ENCODE measurements at regions not wholly inside any gene's neighbourhood (a gene's known extent, or its start where the extent isn't known, plus 50 kb on each side); places are given as distances from the start of the nearest gene placed in this dataset.

GRCh38 chr2:207284556-207285472 is 119.1 kb upstream of the KLF7 start:
- TF ChIP-seq POLR2A (IDR thresholded peaks at IDR 0.05) (no peak), CTCF (IDR thresholded peaks at IDR 0.05) (no peak)

All from uterus (tissue), 2 donors.